22Rv1 (cell line): ENCODE measurements at regions not wholly inside any gene's neighbourhood (a gene's known extent, or its start where the extent isn't known, plus 50 kb on each side); places are given as distances from the start of the nearest gene placed in this dataset.
"Not testable (repeated sequence)": the region's sequence is repeated elsewhere in the genome, so short reads cannot be mapped to it uniquely, and the experiment has no call there.

ENCODE experiments used
- H3K27ac ChIP-seq: fragments of 450-650 bp; 2 replicates; pipeline ENCODE4 v1.5.1; 2017
- ZFX ChIP-seq: fragments of 450-650 bp; IDR thresholded peaks from 2 replicates; pipeline ENCODE4 v1.6.1; 2017; ENCODE audit warnings: antibody characterized with exemption, borderline replicate concordance
- TF ChIP-seq, protein P1 (sequence below): fragments of 450-650 bp; IDR thresholded peaks from 2 replicates; pipeline ENCODE4 v1.5.1; 2017; ENCODE audit warnings: mild to moderate bottlenecking

DNA sequence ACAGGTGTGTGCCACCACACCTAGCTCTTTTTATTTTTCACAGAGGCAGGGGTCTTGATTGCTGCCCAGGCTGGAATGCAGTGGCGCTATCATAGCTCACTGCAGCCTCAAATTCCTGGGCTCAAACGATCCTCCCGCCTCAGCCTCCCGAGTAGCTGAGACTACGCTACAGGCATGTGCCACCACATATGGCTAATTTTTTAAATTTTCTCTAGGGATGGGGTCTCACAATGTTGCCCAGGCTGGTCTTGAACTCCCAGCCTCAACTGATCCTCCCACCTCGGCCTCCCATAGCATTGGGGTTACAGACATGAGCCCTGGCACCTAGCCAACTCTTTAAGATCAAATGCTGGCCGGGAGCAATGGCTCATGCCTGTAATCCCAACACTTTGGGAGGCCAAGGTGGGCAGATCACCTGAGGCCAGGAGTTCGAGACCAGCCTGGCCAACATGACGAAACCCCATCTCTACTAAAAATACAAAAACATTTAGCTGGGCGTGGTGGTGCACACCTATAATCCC is 50.6 kb upstream of the MYL10 start:
- not testable (repeated sequence) for H3K27ac ChIP-seq

DNA sequence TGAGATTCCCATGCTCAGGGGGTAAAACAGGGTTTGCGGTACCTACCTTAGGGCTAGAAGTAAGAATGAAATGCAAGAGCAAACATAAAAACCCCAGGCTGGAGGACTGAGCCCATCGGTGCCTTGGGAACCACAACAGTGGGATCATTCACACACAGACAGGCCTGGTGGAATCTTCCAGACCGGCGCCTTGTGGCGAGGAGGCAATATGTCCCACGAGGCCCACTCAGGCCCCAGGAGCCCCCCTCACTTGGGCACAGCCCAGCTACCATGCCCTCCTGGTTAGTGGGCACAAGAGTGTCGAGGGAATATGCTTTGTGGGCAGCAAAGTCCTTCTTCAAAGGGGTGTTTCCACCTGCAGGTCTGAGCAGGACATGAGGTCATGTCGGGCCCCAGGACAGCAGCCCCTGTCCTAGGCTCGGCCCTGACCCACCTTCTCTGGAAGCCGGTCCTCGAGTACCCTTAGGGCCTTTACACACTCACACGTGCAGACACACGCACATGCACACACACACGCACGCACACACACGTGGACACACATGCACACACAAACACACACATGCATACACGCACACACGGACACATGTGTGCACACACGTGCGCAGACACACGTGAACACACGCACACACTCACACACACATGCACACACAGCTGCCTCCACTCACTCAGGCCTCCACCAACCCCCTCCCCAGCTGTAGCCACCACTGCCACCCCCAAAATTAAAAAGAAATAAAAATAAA is 51.5 kb upstream of the MYL10 start:
- TF ChIP-seq ZFX: no peak
- TF ChIP-seq, protein P1, sequence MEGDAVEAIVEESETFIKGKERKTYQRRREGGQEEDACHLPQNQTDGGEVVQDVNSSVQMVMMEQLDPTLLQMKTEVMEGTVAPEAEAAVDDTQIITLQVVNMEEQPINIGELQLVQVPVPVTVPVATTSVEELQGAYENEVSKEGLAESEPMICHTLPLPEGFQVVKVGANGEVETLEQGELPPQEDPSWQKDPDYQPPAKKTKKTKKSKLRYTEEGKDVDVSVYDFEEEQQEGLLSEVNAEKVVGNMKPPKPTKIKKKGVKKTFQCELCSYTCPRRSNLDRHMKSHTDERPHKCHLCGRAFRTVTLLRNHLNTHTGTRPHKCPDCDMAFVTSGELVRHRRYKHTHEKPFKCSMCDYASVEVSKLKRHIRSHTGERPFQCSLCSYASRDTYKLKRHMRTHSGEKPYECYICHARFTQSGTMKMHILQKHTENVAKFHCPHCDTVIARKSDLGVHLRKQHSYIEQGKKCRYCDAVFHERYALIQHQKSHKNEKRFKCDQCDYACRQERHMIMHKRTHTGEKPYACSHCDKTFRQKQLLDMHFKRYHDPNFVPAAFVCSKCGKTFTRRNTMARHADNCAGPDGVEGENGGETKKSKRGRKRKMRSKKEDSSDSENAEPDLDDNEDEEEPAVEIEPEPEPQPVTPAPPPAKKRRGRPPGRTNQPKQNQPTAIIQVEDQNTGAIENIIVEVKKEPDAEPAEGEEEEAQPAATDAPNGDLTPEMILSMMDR: no peak

DNA sequence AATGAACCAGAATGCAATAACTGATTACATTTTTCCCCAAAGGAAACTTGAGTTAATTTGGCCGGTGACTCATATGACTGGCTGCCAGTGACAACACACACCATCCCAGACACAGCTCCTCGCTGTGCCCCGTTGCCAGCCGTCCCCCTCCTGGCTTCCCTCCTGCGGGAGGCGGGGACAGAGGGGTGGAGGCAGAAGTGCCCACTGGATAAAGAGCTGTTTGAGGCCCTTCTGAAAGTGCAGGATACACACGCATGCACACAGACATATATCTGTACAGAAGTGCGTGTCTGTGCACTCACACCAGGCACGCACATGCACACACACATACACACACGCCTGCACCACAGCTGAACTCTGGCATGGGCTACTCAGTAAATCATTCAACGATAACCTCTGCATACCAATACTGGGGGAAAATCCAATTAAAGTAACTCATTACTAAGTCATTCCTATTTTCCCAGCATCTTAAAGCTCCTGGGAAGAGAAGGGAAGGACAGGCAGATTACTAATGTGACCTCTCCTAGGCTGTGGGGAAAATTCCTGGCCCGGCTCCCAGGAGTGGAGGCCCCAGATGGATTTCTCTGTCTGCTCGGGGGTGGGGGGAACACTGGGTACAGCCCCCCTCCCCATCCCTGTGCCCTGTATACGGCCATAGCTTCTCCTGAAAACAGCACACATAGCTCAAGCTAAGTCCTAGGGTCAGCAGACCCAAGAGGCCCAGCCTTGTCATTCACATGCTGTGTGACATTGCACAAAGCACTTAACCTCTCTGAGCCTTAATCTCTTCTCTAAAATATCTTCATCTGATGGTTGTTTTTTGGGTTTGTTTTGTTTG is 52.3 kb upstream of the MYL10 start:
- no peak overlapping the region for H3K27ac ChIP-seq
- TF ChIP-seq, protein P1: no peak
- TF ChIP-seq ZFX: no peak

More for the DNA sequence above, 51.5 kb upstream of the MYL10 start:
- H3K27ac ChIP-seq: no peak overlapping the region

DNA sequence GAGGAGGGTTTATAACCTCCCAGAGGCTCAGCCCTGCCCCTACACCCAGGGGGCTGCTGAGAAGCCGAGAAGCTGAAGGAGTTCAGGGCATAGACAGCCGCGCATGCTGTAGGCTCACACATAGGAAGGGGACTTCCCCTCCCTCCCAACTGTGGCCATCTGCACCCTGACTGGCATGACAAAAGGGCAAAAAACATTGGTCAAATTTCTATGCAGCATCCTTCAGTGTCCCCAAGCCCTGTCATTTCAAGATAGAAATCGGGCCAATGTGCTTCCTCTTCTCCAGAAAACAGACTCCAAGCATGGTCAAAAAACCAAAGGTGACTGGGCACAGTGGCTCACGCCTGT is 55.9 kb upstream of the MYL10 start:
- H3K27ac ChIP-seq: no peak overlapping the region
- no peak for TF ChIP-seq ZFX
- TF ChIP-seq, protein P1: no peak

DNA sequence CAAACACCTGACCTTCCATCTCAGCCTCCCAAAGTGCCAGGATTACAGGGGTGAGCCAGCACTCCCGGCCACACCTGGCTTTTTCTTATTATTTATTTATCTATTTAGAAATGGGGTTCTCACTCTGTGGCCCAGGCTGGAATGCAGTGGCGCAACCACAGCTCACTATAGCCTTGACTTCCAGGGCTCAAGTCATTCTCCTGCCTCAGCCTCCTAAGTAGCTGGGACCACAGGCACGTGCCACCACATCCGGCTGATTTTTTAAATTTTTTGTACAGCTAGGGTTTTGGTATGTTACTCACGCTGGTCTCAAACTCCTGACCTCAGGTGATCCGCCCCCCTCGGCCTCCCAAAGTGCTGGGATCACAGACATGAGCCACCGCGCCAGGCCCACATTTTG is 56.9 kb upstream of the MYL10 start:
- H3K27ac ChIP-seq: no peak overlapping the region
- TF ChIP-seq, protein P1: no peak
- TF ChIP-seq ZFX: no peak

DNA sequence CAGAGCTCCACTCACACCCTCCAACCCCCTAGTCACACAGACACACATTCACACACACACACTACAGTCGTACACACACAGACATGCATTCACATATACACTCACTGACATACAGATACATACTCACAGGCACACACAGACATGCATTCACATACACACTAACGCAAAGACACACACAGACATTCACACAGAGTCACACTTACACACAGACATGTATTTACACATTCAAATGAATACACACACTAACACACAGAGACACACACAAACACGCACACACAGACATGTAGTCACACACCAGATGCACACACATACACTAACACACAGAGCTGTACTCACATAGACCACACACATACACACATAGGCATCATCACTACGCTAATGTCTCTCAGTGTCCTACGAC is 58.0 kb upstream of the MYL10 start:
- no peak for TF ChIP-seq ZFX
- TF ChIP-seq, protein P1: no peak
- no peak overlapping the region for H3K27ac ChIP-seq

DNA sequence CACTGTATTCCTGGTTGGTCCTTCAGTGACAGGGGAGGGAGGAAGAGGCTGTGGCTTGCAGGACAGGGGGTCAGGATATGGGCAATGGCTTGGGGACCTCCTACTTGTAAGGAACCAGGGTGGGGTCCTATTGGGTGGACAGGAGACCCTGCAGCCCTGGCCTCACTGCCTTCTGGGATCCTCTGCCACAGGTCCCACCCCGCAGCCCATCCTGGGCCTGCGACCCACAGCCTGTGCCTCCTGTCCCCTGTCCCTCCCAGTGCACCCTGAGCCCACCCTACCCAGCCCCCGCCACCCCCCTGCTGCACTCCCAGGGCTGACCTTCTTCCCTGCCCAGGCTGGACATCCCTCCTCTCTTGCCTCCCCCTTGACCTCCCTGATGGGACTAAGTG is 58.7 kb upstream of the MYL10 start:
- TF ChIP-seq, protein P1: no peak
- no peak for TF ChIP-seq ZFX
- no peak overlapping the region for H3K27ac ChIP-seq
